ENCODE measurements at regions not wholly inside any gene's neighbourhood (a gene's known extent, or its start where the extent isn't known, plus 50 kb on each side); places are given as distances from the start of the nearest gene placed in this dataset.

DNA sequence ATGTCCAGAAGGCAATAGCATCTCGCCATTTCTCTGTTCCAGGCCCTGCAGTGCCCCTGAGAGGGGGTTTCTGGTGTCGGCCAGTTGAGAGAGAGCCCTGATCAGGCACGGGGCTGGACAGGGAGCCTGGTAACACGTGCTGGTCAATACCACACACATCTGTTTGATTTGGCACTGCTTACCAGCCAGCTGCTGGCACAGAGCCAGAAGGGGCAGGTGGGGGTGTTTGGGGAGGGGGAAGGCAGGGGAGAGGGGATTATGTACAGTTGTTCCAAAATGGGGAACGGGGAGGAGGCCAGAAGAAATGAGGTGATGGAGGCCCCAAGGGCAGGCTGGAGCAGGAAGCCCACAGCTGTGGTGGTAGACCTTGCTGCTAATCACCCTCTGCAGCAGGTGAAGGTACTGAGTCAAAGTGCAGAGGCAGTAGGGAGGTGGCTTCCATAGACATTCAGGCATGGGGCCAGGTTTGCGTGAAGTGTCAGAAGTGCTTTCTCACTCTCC lies 153.5 kb upstream of the LPP start:
- Histone ChIP-seq H3K9me3 (ENCODE audit: low read depth) (no peaks in the 10 kb centered on the region), H3K27ac (no peak overlapping the region), H3K4me3 (no peak overlapping the region), H3K27me3 (no peaks in the 10 kb centered on the region), H3K4me1 (ENCODE audit: low read depth) (no peaks in the 10 kb centered on the region), H3K36me3 (no peaks in the 10 kb centered on the region)
- no peak for TF ChIP-seq CTCF (IDR thresholded peaks at IDR 0.05; ENCODE audit: low read depth, low read length)
- no peak for DNase-seq (ENCODE audit: low read depth in 1 of 2, low spot score in 1 of 2)

GRCh38 chr3:188001093-188001492 lies 152.9 kb upstream of the LPP start:
- no peak overlapping the region for H3K27ac ChIP-seq
- H3K4me1 ChIP-seq (ENCODE audit: low read depth) = no peaks in the 10 kb centered on the region
- H3K4me3 ChIP-seq = no peak overlapping the region
- no peaks in the 10 kb centered on the region for H3K36me3 ChIP-seq
- H3K27me3 ChIP-seq = no peaks in the 10 kb centered on the region
- H3K9me3 ChIP-seq (ENCODE audit: low read depth) = no peaks in the 10 kb centered on the region
- DNase-seq (ENCODE audit: low read depth in 1 of 2, low spot score in 1 of 2) = no peak
- no peak for TF ChIP-seq CTCF (IDR thresholded peaks at IDR 0.05; ENCODE audit: low read depth, low read length)

GRCh38 chr3:188001926-188002325 lies 152.0 kb upstream of the LPP start:
- H3K36me3 ChIP-seq = no peaks in the 10 kb centered on the region
- no peak overlapping the region for H3K27ac ChIP-seq
- no peaks in the 10 kb centered on the region for H3K9me3 ChIP-seq (ENCODE audit: low read depth)
- H3K27me3 ChIP-seq = no peaks in the 10 kb centered on the region
- DNase-seq (ENCODE audit: low read depth in 1 of 2, low spot score in 1 of 2) = no peak
- H3K4me3 ChIP-seq = no peak overlapping the region
- H3K4me1 ChIP-seq (ENCODE audit: low read depth) = no peaks in the 10 kb centered on the region
- no peak for TF ChIP-seq CTCF (IDR thresholded peaks at IDR 0.05; ENCODE audit: low read depth, low read length)

GRCh38 chr3:188002626-188003138 lies 151.3 kb upstream of the LPP start:
- Histone ChIP-seq H3K9me3 (ENCODE audit: low read depth) (no peaks in the 10 kb centered on the region), H3K27me3 (no peaks in the 10 kb centered on the region), H3K36me3 (no peaks in the 10 kb centered on the region), H3K4me3 (no peak overlapping the region), H3K4me1 (ENCODE audit: low read depth) (no peaks in the 10 kb centered on the region), H3K27ac (no peak overlapping the region)
- DNase-seq (ENCODE audit: low read depth in 1 of 2, low spot score in 1 of 2) = no peak
- no peak for TF ChIP-seq CTCF (IDR thresholded peaks at IDR 0.05; ENCODE audit: low read depth, low read length)

GRCh38 chr3:188003188-188004171 lies 150.5 kb upstream of the LPP start:
- no peak overlapping the region for H3K4me3 ChIP-seq
- H3K36me3 ChIP-seq = no peaks in the 10 kb centered on the region
- H3K4me1 ChIP-seq (ENCODE audit: low read depth) = no peaks in the 10 kb centered on the region
- H3K9me3 ChIP-seq (ENCODE audit: low read depth) = no peaks in the 10 kb centered on the region
- no peak overlapping the region for H3K27ac ChIP-seq
- TF ChIP-seq CTCF (IDR thresholded peaks at IDR 0.05; ENCODE audit: low read depth, low read length) = no peak
- no peak for DNase-seq (ENCODE audit: low read depth in 1 of 2, low spot score in 1 of 2)
- H3K27me3 ChIP-seq = no peaks in the 10 kb centered on the region

All from cardiac muscle cell (in vitro differentiated cells and primary cell).